ENCODE measurements at regions not wholly inside any gene's neighbourhood (a gene's known extent, or its start where the extent isn't known, plus 50 kb on each side); places are given as distances from the start of the nearest gene placed in this dataset.

DNA sequence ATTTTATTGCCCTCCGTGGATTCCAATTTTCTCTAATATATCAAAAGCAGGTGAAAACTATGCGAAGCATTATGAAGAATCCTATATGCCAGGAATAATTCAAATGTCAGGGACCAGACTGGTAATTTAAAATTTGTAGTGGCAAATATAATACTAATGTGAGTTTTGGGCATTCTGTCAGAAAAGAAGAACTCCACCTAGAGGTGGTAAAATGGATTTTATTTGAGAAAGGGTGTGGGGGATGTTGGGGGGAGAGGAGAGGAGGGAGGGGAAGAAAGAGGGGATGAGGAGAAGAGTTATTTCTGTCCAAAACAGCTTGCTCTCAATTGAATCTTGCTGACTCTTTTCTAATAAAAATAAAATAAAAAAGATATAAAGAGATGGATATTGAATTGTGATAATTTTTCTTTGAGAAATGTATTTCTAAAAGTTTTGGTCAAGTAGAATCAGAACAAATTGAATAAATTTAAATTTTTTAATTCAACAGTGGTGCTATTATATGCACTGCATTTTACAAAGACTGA, 929.3 kb upstream of the SLITRK5 start:
- no peak overlapping the region for H3K9ac ChIP-seq
- H3K4me1 ChIP-seq = no peaks in the 10 kb centered on the region
- H3K27ac ChIP-seq = no peak overlapping the region
- H3K27me3 ChIP-seq (ENCODE audit: control insufficient read depth, insufficient read depth, low read length) = no peaks in the 10 kb centered on the region
- no peak overlapping the region for H3K4me2 ChIP-seq (ENCODE audit: low read length)
- H3K36me3 ChIP-seq (ENCODE audit: control insufficient read depth, insufficient read depth, low read length) = no peaks in the 10 kb centered on the region
- H2AFZ ChIP-seq = no peak overlapping the region
- no peaks in the 10 kb centered on the region for H3K9me3 ChIP-seq (ENCODE audit: control insufficient read depth, low read length)
- H3K4me3 ChIP-seq (ENCODE audit: low read depth, low read length) = no peak overlapping the region
- no peaks in the 10 kb centered on the region for H3K79me2 ChIP-seq
- TF ChIP-seq, protein P1, sequence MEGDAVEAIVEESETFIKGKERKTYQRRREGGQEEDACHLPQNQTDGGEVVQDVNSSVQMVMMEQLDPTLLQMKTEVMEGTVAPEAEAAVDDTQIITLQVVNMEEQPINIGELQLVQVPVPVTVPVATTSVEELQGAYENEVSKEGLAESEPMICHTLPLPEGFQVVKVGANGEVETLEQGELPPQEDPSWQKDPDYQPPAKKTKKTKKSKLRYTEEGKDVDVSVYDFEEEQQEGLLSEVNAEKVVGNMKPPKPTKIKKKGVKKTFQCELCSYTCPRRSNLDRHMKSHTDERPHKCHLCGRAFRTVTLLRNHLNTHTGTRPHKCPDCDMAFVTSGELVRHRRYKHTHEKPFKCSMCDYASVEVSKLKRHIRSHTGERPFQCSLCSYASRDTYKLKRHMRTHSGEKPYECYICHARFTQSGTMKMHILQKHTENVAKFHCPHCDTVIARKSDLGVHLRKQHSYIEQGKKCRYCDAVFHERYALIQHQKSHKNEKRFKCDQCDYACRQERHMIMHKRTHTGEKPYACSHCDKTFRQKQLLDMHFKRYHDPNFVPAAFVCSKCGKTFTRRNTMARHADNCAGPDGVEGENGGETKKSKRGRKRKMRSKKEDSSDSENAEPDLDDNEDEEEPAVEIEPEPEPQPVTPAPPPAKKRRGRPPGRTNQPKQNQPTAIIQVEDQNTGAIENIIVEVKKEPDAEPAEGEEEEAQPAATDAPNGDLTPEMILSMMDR (IDR thresholded peaks at IDR 0.05) = no peak

- Histone ChIP-seq H3K27me3 (ENCODE audit: control insufficient read depth, insufficient read depth, low read length) (no peaks in the 10 kb centered on the region), H3K4me2 (ENCODE audit: low read length) (no peak overlapping the region), H3K9me3 (ENCODE audit: control insufficient read depth, low read length) (no peaks in the 10 kb centered on the region), H3K79me2 (no peaks in the 10 kb centered on the region), H3K27ac (no peak overlapping the region), H2AFZ (no peak overlapping the region), H3K9ac (no peak overlapping the region), H3K4me3 (ENCODE audit: low read depth, low read length) (no peak overlapping the region), H3K4me1 (no peaks in the 10 kb centered on the region), H3K36me3 (ENCODE audit: control insufficient read depth, insufficient read depth, low read length) (no peaks in the 10 kb centered on the region)
- TF ChIP-seq, protein P1 (IDR thresholded peaks at IDR 0.05) = no peak
These were observed 913.8 kb upstream of the SLITRK5 start for GRCh38 chr13:86757236-86757978.

GRCh38 chr13:86758116-86758515, 913.1 kb upstream of the SLITRK5 start:
- no peaks in the 10 kb centered on the region for H3K27me3 ChIP-seq (ENCODE audit: control insufficient read depth, insufficient read depth, low read length)
- H3K9ac ChIP-seq = no peak overlapping the region
- H3K4me2 ChIP-seq (ENCODE audit: low read length) = no peak overlapping the region
- H2AFZ ChIP-seq = no peak overlapping the region
- H3K27ac ChIP-seq = no peak overlapping the region
- no peaks in the 10 kb centered on the region for H3K9me3 ChIP-seq (ENCODE audit: control insufficient read depth, low read length)
- no peaks in the 10 kb centered on the region for H3K79me2 ChIP-seq
- H3K4me1 ChIP-seq = no peaks in the 10 kb centered on the region
- no peaks in the 10 kb centered on the region for H3K36me3 ChIP-seq (ENCODE audit: control insufficient read depth, insufficient read depth, low read length)
- H3K4me3 ChIP-seq (ENCODE audit: low read depth, low read length) = no peak overlapping the region
- TF ChIP-seq, protein P1 (IDR thresholded peaks at IDR 0.05) = no peak

DNA sequence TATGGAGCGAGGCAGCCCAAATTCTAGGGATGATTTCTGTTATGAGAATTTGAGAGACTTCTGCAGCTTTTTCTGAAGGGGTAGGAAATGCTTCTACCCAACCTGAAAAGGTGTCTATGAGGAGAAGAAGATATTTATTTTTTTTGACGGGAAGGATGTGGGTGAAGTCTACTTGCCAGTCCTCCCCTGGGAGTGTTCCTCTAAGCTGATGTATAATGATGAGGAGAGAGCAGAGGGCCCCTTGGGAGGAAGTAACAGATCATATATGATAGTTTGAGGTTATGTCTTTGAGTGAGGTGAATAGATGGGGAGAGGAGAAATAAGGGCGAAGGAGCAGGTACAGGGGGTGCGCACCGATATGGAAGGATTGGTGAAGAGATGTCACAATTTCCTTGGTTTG, 910.6 kb upstream of the SLITRK5 start:
- H3K9ac ChIP-seq = no peak overlapping the region
- H3K4me1 ChIP-seq = no peaks in the 10 kb centered on the region
- no peak overlapping the region for H3K4me3 ChIP-seq (ENCODE audit: low read depth, low read length)
- no peaks in the 10 kb centered on the region for H3K9me3 ChIP-seq (ENCODE audit: control insufficient read depth, low read length)
- no peak overlapping the region for H3K4me2 ChIP-seq (ENCODE audit: low read length)
- TF ChIP-seq, protein P1 (IDR thresholded peaks at IDR 0.05) = no peak
- H3K27ac ChIP-seq = no peak overlapping the region
- H2AFZ ChIP-seq = no peak overlapping the region
- no peaks in the 10 kb centered on the region for H3K36me3 ChIP-seq (ENCODE audit: control insufficient read depth, insufficient read depth, low read length)
- H3K79me2 ChIP-seq = no peaks in the 10 kb centered on the region
- no peaks in the 10 kb centered on the region for H3K27me3 ChIP-seq (ENCODE audit: control insufficient read depth, insufficient read depth, low read length)

GRCh38 chr13:86765462-86765861, 905.7 kb upstream of the SLITRK5 start:
- Histone ChIP-seq H3K27ac (no peak overlapping the region), H3K4me2 (ENCODE audit: low read length) (no peak overlapping the region), H3K27me3 (ENCODE audit: control insufficient read depth, insufficient read depth, low read length) (no peaks in the 10 kb centered on the region), H2AFZ (no peak overlapping the region), H3K79me2 (no peaks in the 10 kb centered on the region), H3K4me3 (ENCODE audit: low read depth, low read length) (no peak overlapping the region), H3K4me1 (no peaks in the 10 kb centered on the region), H3K9me3 (ENCODE audit: control insufficient read depth, low read length) (no peaks in the 10 kb centered on the region), H3K36me3 (ENCODE audit: control insufficient read depth, insufficient read depth, low read length) (no peaks in the 10 kb centered on the region), H3K9ac (no peak overlapping the region)
- TF ChIP-seq, protein P1 (IDR thresholded peaks at IDR 0.05) = no peak

All from parathyroid adenoma (tissue), 2 donors.